OCI-LY3 (cell line): ENCODE measurements at regions not wholly inside any gene's neighbourhood (a gene's known extent, or its start where the extent isn't known, plus 50 kb on each side); places are given as distances from the start of the nearest gene placed in this dataset.

Experiments
- CTCF ChIP-seq: fragments of 200-600, 300-600 bp; sonication (generic); IDR thresholded peaks from 2 replicates; pipeline ENCODE4 v1.5.1; 2014; ENCODE audit warnings: antibody characterized with exemption, low read length, low read depth
- EZH2phosphoT487 ChIP-seq: fragments of 200-600 bp; shearing (Covaris generic); IDR thresholded peaks from 2 replicates; pipeline ENCODE4 v1.6.1; 2018; ENCODE audit warnings: antibody characterized with exemption, mixed run types, low read depth

GRCh38 chr14:94994245-94994644, 163.1 kb downstream of the DICER1 start:
- TF ChIP-seq CTCF = no peak
- no peak for TF ChIP-seq EZH2phosphoT487
